ENCODE measurements at regions not wholly inside any gene's neighbourhood (a gene's known extent, or its start where the extent isn't known, plus 50 kb on each side); places are given as distances from the start of the nearest gene placed in this dataset.

GRCh38 chr20:22404419-22405170 is 179.8 kb downstream of the FOXA2 start:
- DNase-seq (ENCODE audit: low spot score): no peak

GRCh38 chr20:22403632-22404361 is 180.6 kb downstream of the FOXA2 start:
- DNase-seq (ENCODE audit: low spot score): no peak

DNA sequence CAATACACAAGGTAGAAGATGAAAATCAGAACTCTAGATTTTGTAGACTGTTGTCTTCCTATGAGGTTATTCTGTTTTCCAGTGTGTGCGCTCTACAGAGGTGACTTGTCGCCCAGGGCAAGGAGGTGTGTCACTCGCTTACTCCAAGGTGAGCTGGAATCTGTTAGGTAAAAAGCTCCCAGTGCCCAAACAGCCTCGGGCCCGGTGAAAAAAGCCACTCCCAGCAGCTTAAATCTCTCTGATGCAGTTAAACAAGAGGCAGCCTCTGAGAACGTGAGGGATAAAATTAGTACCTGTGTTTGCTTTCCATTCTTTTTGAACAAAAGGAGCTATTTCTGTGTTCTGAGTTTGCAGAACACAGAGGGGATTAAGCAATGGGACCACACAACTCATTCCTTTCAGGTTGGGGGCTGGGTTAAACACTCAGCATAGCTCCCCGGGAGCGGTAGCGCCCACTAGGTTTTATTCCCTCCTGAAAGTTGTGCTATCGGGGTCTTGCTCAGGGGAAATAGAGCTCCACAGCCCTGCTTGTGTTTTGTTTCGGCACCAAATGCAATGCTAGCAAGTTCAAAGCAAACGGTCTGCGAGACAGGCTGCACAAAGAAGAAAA is 181.2 kb downstream of the FOXA2 start:
- no peak for DNase-seq (ENCODE audit: low spot score)

- DNase-seq (ENCODE audit: low spot score): no peak
These were observed 181.8 kb downstream of the FOXA2 start for GRCh38 chr20:22402550-22402949.

- DNase-seq (ENCODE audit: low spot score): no peak
These were observed 183.9 kb downstream of the FOXA2 start for GRCh38 chr20:22400440-22400839.

DNA sequence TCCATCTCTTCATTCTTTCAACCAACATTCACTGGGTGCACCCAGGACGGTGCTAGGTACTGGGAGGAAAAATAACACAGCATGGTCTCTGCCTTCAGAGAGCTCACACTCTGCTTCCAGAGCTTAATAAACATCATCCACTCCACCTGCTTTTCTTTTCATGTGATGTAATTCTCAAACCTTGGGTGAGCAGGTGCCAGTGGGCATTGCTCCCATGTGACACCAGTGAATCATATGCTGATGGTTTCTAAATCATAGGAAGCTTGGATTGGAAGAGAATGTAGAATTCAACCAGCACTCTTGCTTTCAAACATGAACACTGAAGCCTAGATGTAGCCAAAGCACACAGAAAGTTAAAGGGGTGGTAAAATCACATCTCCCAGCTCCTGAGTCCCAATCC is 189.8 kb downstream of the FOXA2 start:
- no peak for DNase-seq (ENCODE audit: low spot score)

DNA sequence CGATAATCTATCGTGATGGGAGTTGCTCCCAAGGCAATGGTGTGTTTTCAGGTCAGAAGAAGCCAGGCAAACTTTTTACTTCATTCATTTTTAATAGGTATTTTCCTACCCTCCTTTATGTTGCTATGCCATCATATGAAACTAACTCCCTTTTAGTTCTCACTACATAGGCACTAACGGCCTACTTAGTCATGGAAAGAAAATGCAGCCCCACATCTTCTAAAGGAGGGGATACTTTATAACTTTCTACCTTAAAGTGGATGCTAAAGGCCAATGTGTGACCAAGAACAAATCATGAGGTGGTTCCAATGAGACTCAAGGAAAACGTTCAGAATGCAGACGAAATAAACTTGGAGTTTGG is 193.8 kb downstream of the FOXA2 start:
- no peak for DNase-seq (ENCODE audit: low spot score)

- DNase-seq (ENCODE audit: low spot score): no peak
These were observed 194.4 kb downstream of the FOXA2 start for GRCh38 chr20:22389836-22390542.

DNA sequence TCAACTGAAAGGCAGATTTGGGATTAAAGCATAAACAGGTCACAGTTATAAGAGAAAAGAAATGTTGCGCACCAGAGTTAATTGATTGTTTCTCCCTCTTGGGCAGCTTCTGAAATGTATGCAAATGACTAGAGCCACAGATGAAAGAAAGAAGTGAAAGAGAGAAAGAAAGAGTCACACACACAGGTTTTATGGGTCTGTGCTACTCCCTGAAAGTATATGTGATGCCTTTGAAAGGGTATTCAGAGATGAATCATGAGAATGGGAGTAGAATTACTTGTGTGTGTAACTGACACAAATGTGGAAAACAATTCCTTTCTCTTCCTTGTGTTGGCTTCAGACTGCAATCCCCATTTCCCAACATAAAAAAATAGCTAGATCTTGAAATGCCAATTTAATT is 196.9 kb downstream of the FOXA2 start:
- DNase-seq (ENCODE audit: low spot score): no peak

- DNase-seq (ENCODE audit: low spot score): no peak
These were observed 198.1 kb downstream of the FOXA2 start for GRCh38 chr20:22386306-22386623.

DNA sequence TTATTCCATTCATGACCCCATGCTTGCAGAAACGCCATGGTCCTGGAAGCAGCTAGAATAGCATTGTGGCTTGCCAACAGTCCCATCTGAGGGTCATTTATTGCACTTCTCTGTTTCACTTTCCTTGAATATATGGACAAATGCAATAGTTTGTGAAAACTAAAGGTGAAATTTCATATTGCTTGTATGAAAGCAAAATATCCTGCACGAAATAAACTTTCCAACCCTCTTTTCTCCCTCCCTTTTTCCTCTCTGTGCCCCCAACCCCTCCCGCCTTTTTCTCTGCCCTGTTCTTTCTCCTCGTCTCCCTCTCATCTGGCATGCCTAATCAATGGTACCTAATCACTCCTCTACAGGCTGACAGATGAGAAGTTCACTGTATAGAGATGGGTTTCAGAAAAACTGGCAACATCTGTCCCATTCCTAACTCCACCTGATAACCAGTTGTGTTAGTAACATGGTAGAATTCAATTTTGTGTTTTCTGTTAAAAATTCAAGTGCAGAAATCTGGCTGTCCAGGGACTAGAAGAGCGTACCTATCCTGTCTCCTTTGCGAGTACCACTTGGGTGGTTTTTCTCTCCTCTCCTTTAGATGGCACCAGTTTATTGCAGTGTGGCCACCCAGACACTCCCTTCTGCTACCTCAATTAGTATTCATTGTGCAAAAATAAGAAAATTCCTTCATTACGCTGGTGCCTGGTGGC is 198.6 kb downstream of the FOXA2 start:
- no peak for DNase-seq (ENCODE audit: low spot score)

GRCh38 chr20:22384978-22385377 is 199.4 kb downstream of the FOXA2 start:
- DNase-seq (ENCODE audit: low spot score): no peak

DNA sequence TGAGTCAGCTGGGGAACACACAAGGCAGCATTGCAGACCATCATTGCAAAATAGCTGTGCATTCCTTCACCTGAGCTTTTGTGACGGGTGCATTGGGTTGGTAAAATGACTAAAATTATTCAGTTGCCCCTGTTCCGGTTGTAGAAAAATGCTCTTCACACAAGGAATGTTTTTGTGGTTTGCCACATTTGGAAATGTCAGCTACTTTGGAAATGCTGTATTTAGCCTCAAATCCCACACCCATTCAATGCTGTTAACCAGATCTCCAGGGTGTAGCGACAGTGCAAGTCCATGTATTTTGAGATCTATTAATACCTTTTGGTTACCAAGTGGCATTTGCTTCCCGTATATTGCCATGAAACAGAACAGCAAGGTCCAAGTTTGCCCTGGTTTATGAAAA is 201.2 kb downstream of the FOXA2 start:
- DNase-seq (ENCODE audit: low spot score): no peak

GRCh38 chr20:22382742-22383141 is 201.6 kb downstream of the FOXA2 start:
- DNase-seq (ENCODE audit: low spot score): no peak

GRCh38 chr20:22381812-22382416 is 202.5 kb downstream of the FOXA2 start:
- no peak for DNase-seq (ENCODE audit: low spot score)

DNA sequence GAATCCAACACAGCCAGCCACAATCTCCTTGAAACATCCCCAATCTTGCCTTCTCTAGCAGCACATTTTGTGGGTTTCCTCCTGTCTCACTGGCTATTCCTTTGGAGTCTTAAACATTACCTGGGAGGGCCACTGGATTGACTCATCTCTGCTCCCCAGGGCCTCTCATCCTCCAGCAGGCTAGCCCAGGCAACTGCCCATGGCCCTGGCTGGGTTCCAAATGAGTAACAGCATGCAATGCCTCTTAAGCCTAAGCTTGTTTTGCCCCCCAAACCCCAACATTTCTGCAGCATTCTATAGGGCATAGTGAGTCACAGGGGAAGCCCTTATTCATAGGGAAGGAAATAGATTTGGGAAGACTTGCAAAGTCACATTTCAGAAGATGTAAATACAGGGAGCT is 204.9 kb downstream of the FOXA2 start:
- DNase-seq (ENCODE audit: low spot score): no peak

GRCh38 chr20:22374678-22375590 is 209.4 kb downstream of the FOXA2 start:
- DNase-seq (ENCODE audit: low spot score): no peak

DNA sequence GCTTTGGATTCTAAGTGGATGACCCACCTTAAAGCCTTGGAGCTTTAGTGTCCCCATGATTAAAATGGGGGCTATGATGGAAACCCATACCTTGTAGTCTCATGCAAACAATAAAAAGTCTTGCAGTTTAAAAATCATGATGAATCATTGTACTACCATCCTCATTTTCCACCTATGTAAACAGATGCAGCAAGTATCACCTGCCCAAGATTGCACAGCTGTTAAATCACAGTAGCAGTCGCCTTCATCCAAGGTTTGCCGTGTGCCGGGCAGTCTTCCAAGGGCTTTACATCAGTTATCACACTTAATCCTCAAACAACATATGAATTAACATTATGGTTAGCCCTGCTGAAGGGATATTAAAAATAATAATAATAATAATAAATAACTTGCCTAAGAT is 210.3 kb downstream of the FOXA2 start:
- no peak for DNase-seq (ENCODE audit: low spot score)

GRCh38 chr20:22373164-22373895 is 211.0 kb downstream of the FOXA2 start:
- DNase-seq (ENCODE audit: low spot score): no peak

DNA sequence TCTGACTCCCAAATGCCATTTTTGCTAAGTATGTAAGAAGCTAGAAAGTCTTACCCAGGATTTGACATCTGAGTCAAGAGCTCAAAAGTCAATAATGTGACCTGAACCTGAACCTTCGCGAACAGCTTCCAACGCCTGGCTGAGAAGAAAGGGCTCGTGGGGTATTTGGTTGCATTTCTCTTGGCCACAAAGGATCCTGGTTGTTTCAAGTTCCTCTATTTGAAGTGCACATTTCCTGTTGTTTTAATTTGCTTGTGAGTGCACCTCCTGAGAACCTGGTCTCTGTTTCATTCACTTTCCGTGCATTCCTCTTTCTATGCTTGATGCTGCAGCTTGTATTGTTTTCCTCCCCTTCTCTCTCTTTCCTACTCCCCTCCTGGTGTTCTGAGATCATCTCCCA is 212.5 kb downstream of the FOXA2 start:
- DNase-seq (ENCODE audit: low spot score): no peak
